ENCODE measurements at regions not wholly inside any gene's neighbourhood (a gene's known extent, or its start where the extent isn't known, plus 50 kb on each side); places are given as distances from the start of the nearest gene placed in this dataset.

- BruUV-seq (replicated peaks), result no TSS peak
These were observed 516.5 kb downstream of the CD83 start for GRCh38 chr6:14634072-14634471.

More at GRCh38 chr6:14634072-14634471, 516.5 kb downstream of the CD83 start:
- Histone ChIP-seq H3K9ac (ENCODE audit: insufficient read depth, low read depth, low read length) (no peak overlapping the region), H3K4me2 (ENCODE audit: low read depth, low read length) (no peak overlapping the region), H2AFZ (ENCODE audit: low read length) (no peak overlapping the region), H3K4me1 (ENCODE audit: insufficient read depth, low read length) (no peaks in the 10 kb centered on the region), H3K4me3 (replicated peaks in 1 of 3; ENCODE audit: insufficient read depth in 1 of 3, low read depth in 2 of 3, low read length in 3 of 3) (no peak overlapping the region), H3K9me3 (ENCODE audit: low read length) (no peaks in the 10 kb centered on the region), H4K20me1 (ENCODE audit: insufficient read depth, low read length) (no peaks in the 10 kb centered on the region), H3K36me3 (replicated peaks in 1 of 2; ENCODE audit: control insufficient read depth in 1 of 2, insufficient read depth in 2 of 2, low read length in 2 of 2) (no peaks in the 10 kb centered on the region), H3K27ac (ENCODE audit: extremely low read length, insufficient read depth, low read length) (no peak overlapping the region), H3K79me2 (ENCODE audit: insufficient read depth, low read length) (no peaks in the 10 kb centered on the region), H3K27me3 (ENCODE audit: control insufficient read depth in 1 of 2, insufficient read depth in 2 of 2, low read length in 2 of 2) (no peaks in the 10 kb centered on the region; a peak in 1 of 5 replicates)
- intact Hi-C loops (cut with micrococcal nuclease; ENCODE audit: unreplicated experiment), result no loop called here
- in situ Hi-C loops (cut with HindIII; ENCODE audit: extremely low pct_ligation_motif_present, low pct_unique_long_range_greater_than_20kb), result no loop called here
- WGBS (ENCODE audit: low lambda C conversion rate), result 26% methylated on average over 9 of the region's 9 CpGs
- no peak for TF ChIP-seq SPEN (CRISPR knock-in tag; IDR thresholded peaks at IDR 0.05; ENCODE audit: low read depth)
- no peak for TF ChIP-seq GATAD2A (CRISPR knock-in tag; IDR thresholded peaks at IDR 0.05)
- no peak for TF ChIP-seq PHF20 (CRISPR knock-in tag; IDR thresholded peaks at IDR 0.05)
- no peak for TF ChIP-seq CCDC6 (CRISPR knock-in tag; IDR thresholded peaks at IDR 0.05)
- no peak for TF ChIP-seq PRDM10 (CRISPR knock-in tag; IDR thresholded peaks at IDR 0.05; ENCODE audit: low read depth)
- no peak for TF ChIP-seq AKNA (CRISPR knock-in tag; IDR thresholded peaks at IDR 0.05; ENCODE audit: borderline replicate concordance)
- TF ChIP-seq GTF3A (CRISPR knock-in tag; conservative IDR thresholded peaks at IDR 0.05), result no peak
- TF ChIP-seq POLR2AphosphoS2 (IDR thresholded peaks at IDR 0.05; ENCODE audit: low read depth, low read length), result no peak
- no peak for TF ChIP-seq ZNF660 (CRISPR knock-in tag; IDR thresholded peaks at IDR 0.05; ENCODE audit: borderline replicate concordance, low read depth)
- no peak for TF ChIP-seq SRSF1 (optimal IDR thresholded peaks at IDR 0.05; ENCODE audit: low read depth, low read length)
- no peak for TF ChIP-seq MYC (CRISPR knock-in tag; IDR thresholded peaks at IDR 0.05; ENCODE audit: borderline replicate concordance)
- TF ChIP-seq KDM5A (IDR thresholded peaks at IDR 0.05; ENCODE audit: borderline replicate concordance, low read length), result no peak
- TF ChIP-seq TRIM24 (CRISPR knock-in tag; IDR thresholded peaks at IDR 0.05), result no peak
- TF ChIP-seq NCOR1 (IDR thresholded peaks at IDR 0.05; ENCODE audit: borderline replicate concordance, low read length), result no peak
- TF ChIP-seq ZSCAN9 (CRISPR knock-in tag; IDR thresholded peaks at IDR 0.05; ENCODE audit: borderline replicate concordance), result no peak
- TF ChIP-seq PAWR (CRISPR knock-in tag; IDR thresholded peaks at IDR 0.05; ENCODE audit: borderline replicate concordance), result no peak
- no peak for TF ChIP-seq ZNF768 (CRISPR knock-in tag; IDR thresholded peaks at IDR 0.05)
- TF ChIP-seq ZNF772 (CRISPR knock-in tag; IDR thresholded peaks at IDR 0.05), result no peak
- FAIRE-seq (no peak), DNase-seq (ENCODE audit: low spot score) (no peak), ATAC-seq (no peak)
- ChIA-PET CTCF (ENCODE audit: low intra/inter-chr PET ratio, low total read pairs) (no interaction called here), POLR2A (no interaction called here)

Data from HepG2 (cell line).